Bronchial epithelial cell (primary cell): ENCODE measurements at regions not wholly inside any gene's neighbourhood (a gene's known extent, or its start where the extent isn't known, plus 50 kb on each side); places are given as distances from the start of the nearest gene placed in this dataset.

Source experiments
- DNase-seq: peaks from one replicate; pipeline ENCODE4 v3.0.0-alpha.2; 2010; ENCODE audit warnings: low read depth
- FAIRE-seq: peaks from 2 replicates; lab custom pipeline; 2011; peaks lifted over from hg19 to GRCh38; lab: Jason Lieb, UNC
- H3K27me3 ChIP-seq: 2 replicates; pipeline ENCODE4 v1.5.1; 2011; ENCODE audit warnings: low read length; ENCODE audit not compliant: control insufficient read depth, insufficient read depth
- H3K36me3 ChIP-seq: 2 replicates; pipeline ENCODE4 v1.5.1; 2011; ENCODE audit warnings: low read length; ENCODE audit not compliant: control insufficient read depth, insufficient read depth
- H3K4me3 ChIP-seq: 2 replicates; pipeline ENCODE4 v1.5.1; 2011; ENCODE audit warnings: mild to moderate bottlenecking, low read depth, low read length, control low read depth
- CTCF ChIP-seq: IDR thresholded peaks from 2 replicates; pipeline ENCODE4 v1.5.1; 2011; ENCODE audit warnings: mild to moderate bottlenecking, moderate library complexity, low read length, control low read depth, inconsistent platforms; ENCODE audit not compliant: insufficient read depth, severe bottlenecking

DNA sequence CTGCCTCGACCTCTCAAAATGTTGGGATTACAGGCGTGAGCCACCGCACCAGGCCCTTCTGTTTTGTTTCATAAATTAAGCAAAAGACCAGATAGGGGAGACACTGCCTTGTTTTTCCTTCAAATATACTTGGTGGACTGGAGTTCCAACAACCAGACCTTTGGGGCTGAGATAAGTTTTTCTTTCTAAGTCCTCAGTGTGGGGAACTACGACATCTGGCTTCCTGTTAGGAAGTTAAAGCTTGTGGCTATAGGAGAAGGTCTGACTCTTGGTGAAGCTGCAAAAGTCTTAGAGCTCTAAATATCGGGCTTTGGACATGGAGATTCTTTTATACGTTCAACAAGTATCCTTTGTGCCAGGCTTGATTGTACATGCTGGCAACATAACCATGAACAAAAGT is 64.1 kb upstream of the EED start:
- TF ChIP-seq CTCF = no peak
- DNase-seq (no peak), FAIRE-seq (no peak)
- no peaks in the 10 kb centered on the region for H3K36me3 ChIP-seq
- H3K4me3 ChIP-seq = no peak overlapping the region
- H3K27me3 ChIP-seq = no peaks in the 10 kb centered on the region

- Histone ChIP-seq H3K4me3 (no peak overlapping the region), H3K36me3 (no peaks in the 10 kb centered on the region), H3K27me3 (no peaks in the 10 kb centered on the region)
- DNase-seq (no peak), FAIRE-seq (no peak)
- TF ChIP-seq CTCF = no peak
Measured at GRCh38 chr11:86179646-86180064, 64.9 kb upstream of the EED start.

- DNase-seq (no peak), FAIRE-seq (no peak)
- Histone ChIP-seq H3K4me3 (no peak overlapping the region), H3K27me3 (no peaks in the 10 kb centered on the region), H3K36me3 (no peaks in the 10 kb centered on the region)
- no peak for TF ChIP-seq CTCF
Measured at GRCh38 chr11:86177302-86177701, 67.3 kb upstream of the EED start.

DNA sequence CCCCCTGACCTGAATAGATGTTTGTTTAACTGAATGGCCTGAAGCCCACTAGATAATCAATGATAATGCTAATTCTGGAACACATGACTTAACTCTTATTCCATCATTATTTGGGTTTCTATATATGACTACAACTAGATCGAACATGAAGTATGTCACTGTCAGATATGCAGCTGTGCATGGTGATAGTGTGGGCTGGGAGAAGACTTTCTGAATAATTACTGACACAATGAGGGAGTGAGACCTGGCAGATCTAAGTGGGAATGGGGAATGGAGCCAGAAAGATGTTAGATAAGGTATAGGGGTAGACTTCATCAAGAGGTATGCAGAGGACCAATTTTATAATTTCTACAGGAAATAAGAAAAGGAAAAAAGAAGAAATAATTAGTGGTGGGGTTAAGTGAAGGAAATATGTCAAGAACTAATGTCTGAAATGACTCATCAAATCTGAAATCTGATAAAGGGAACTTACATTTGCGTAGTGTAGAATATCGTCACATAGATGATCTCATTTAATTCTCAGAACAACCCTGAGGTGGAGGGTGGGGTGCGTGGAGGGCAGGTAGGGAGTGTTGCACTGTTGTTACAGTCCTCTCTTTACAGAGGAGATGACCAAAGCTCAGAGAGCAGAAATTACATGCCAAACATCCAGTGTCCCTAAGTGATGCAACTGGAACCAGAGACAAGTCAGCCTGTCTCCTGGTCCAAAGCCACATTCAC is 68.2 kb upstream of the EED start:
- no peak for TF ChIP-seq CTCF
- peak; percentile 83 for DNase-seq
- no peak overlapping the region for H3K4me3 ChIP-seq
- no peaks in the 10 kb centered on the region for H3K36me3 ChIP-seq
- FAIRE-seq = no peak
- H3K27me3 ChIP-seq = no peaks in the 10 kb centered on the region

GRCh38 chr11:86175626-86176025 is 68.9 kb upstream of the EED start:
- no peaks in the 10 kb centered on the region for H3K36me3 ChIP-seq
- no peaks in the 10 kb centered on the region for H3K27me3 ChIP-seq
- no peak for TF ChIP-seq CTCF
- no peak for DNase-seq
- no peak overlapping the region for H3K4me3 ChIP-seq
- FAIRE-seq = no peak

DNA sequence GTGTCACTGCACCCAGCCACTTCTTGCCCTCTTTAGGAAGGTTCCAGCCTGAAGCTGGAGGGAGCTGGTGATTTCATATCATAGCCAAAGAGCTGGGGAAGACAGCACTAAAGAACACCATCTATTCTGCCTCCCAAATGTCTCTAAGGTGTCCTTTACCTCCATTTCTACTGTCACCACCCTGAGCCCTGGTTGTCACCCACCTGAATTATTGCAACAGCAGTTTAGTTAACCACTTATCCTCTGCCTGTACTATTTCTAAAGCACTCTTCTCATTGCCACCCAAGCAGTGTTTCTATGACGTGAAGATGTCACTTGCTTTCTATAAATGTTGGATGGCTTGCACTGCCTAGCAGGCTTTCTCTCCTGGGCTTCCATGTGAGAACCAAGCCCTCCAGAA is 69.4 kb upstream of the EED start:
- no peaks in the 10 kb centered on the region for H3K36me3 ChIP-seq
- TF ChIP-seq CTCF = no peak
- no peak for DNase-seq
- no peak for FAIRE-seq
- no peaks in the 10 kb centered on the region for H3K27me3 ChIP-seq
- no peak overlapping the region for H3K4me3 ChIP-seq
